IMR-90 (cell line): ENCODE measurements at regions not wholly inside any gene's neighbourhood (a gene's known extent, or its start where the extent isn't known, plus 50 kb on each side); places are given as distances from the start of the nearest gene placed in this dataset.

Experiments used
- ATAC-seq: fragments of 200-7000 bp; cut with Tn5 transposase; 2 replicates; pipeline ENCODE4 v1.9.1; 2020; ENCODE audit warnings: low read depth, mild to moderate bottlenecking, moderate library complexity
- BruUV-seq: library from RNA; stranded (reverse); fragments of 400-500 nt; replicated peaks from 2 replicates; lab custom pipeline; 2021; lab: Mats Ljungman, UMichigan
- CTCF ChIA-PET: fragments of 300-600 bp; formaldehyde crosslinking; extraction: SDS; loops from one replicate; lab custom pipeline; 2021; ENCODE audit warnings: antibody characterized with exemption; lab: Yijun Ruan, JAX
- POLR2A ChIA-PET: fragments of 300-600 bp; sonication (Branson Sonifier 250); formaldehyde crosslinking; loops from one replicate; lab custom pipeline; 2022; ENCODE audit warnings: antibody characterized with exemption; ENCODE audit not compliant: unreplicated experiment; lab: Charles Lee
- DNase-seq: peaks from one replicate; pipeline ENCODE4 v3.0.0; 2013
- H2AFZ ChIP-seq: replicated peaks from 2 replicates; pipeline ENCODE3; 2013; ENCODE audit warnings: low read length, mild to moderate bottlenecking; ENCODE audit not compliant: poor library complexity
- H2AK5ac ChIP-seq: 2 replicates; pipeline ENCODE4 v1.6.1; 2013; ENCODE audit warnings: low read depth, low read length, inconsistent platforms
- H2AK9ac ChIP-seq: replicated peaks from 2 replicates; pipeline ENCODE3; 2013; ENCODE audit warnings: mild to moderate bottlenecking, low read depth, low read length, moderate library complexity; ENCODE audit not compliant: poor library complexity
- H2BK120ac ChIP-seq: 2 replicates; pipeline ENCODE4 v1.6.1; 2013; ENCODE audit warnings: low read depth, low read length, inconsistent platforms
- H2BK15ac ChIP-seq: 3 replicates; pipeline ENCODE4 v1.6.1; 2013; ENCODE audit warnings: low read depth, low read length, inconsistent platforms
- H2BK20ac ChIP-seq: 2 replicates; pipeline ENCODE4 v1.6.1; 2013; ENCODE audit warnings: low read depth, mild to moderate bottlenecking, inconsistent platforms, low read length, moderate library complexity
- H2BK5ac ChIP-seq: 2 replicates; pipeline ENCODE4 v1.6.1; 2013; ENCODE audit warnings: mild to moderate bottlenecking, low read depth, low read length, inconsistent platforms; ENCODE audit not compliant: poor library complexity, severe bottlenecking
- H3K14ac ChIP-seq: replicated peaks from 2 replicates; pipeline ENCODE4 v1.6.1; 2013; ENCODE audit warnings: low read depth, low read length, inconsistent platforms
- H3K18ac ChIP-seq: 2 replicates; pipeline ENCODE4 v1.6.1; 2013; ENCODE audit warnings: low read depth, low read length, control low read depth
- H3K23ac ChIP-seq: 2 replicates; pipeline ENCODE4 v1.6.1; 2013; ENCODE audit warnings: low read depth, low read length, inconsistent platforms
- H3K27ac ChIP-seq: 2 replicates; pipeline ENCODE4 v1.5.1; 2013; ENCODE audit warnings: mild to moderate bottlenecking, control low read depth, low read length; ENCODE audit not compliant: insufficient read depth
- H3K27me3 ChIP-seq: 2 replicates; pipeline ENCODE4 v1.6.1; 2013; ENCODE audit warnings: low read length; ENCODE audit not compliant: control insufficient read depth, insufficient read depth
- H3K36me3 ChIP-seq: 2 replicates; pipeline ENCODE4 v1.6.1; 2013; ENCODE audit warnings: low read length, mixed read lengths; ENCODE audit not compliant: control insufficient read depth, insufficient read depth
- H3K4ac ChIP-seq: 2 replicates; pipeline ENCODE4 v1.6.1; 2013; ENCODE audit warnings: low read depth, low read length, inconsistent platforms
- H3K4me1 ChIP-seq: 2 replicates; pipeline ENCODE4 v1.6.1; 2013; ENCODE audit warnings: low read length, mixed read lengths; ENCODE audit not compliant: control insufficient read depth, insufficient read depth
- H3K4me2 ChIP-seq: 2 replicates; pipeline ENCODE4 v1.6.1; 2013; ENCODE audit warnings: low read depth, mild to moderate bottlenecking, control low read depth, low read length, moderate library complexity
- H3K4me3 ChIP-seq: 2 replicates; pipeline ENCODE4 v1.5.1; 2013; ENCODE audit warnings: low read depth, mild to moderate bottlenecking, control low read depth, low read length, moderate library complexity; ENCODE audit not compliant: insufficient read depth
- H3K56ac ChIP-seq: 2 replicates; pipeline ENCODE4 v1.6.1; 2013; ENCODE audit warnings: low read length, inconsistent platforms; ENCODE audit not compliant: insufficient read depth; ENCODE audit errors: extremely low read depth
- H3K79me1 ChIP-seq, 2 experiments: 2 replicates each; pipeline ENCODE4 v1.6.1; 2013; ENCODE audit warnings: low read length in 2 of 2, inconsistent platforms in 1 of 2, low read depth in 1 of 2
- H3K9ac ChIP-seq: 2 replicates; pipeline ENCODE4 v1.6.1; 2013; ENCODE audit warnings: low read depth, low read length, control low read depth
- H3K9me1 ChIP-seq: 2 replicates; pipeline ENCODE4 v1.6.1; 2013; ENCODE audit warnings: low read length, inconsistent platforms; ENCODE audit not compliant: insufficient read depth
- H3K9me3 ChIP-seq: 2 replicates; pipeline ENCODE4 v1.6.1; 2013; ENCODE audit warnings: low read length; ENCODE audit not compliant: control insufficient read depth, insufficient read depth
- H4K20me1 ChIP-seq: 2 replicates; pipeline ENCODE4 v1.6.1; 2013; ENCODE audit warnings: low read length, inconsistent platforms; ENCODE audit not compliant: insufficient read depth
- H4K5ac ChIP-seq: 2 replicates; pipeline ENCODE4 v1.6.1; 2013; ENCODE audit warnings: mild to moderate bottlenecking, low read depth, low read length, control low read depth
- H4K8ac ChIP-seq, 2 experiments: 2 replicates each; pipeline ENCODE4 v1.6.1; 2013; ENCODE audit warnings: low read depth in 2 of 2, low read length in 2 of 2, control low read depth in 1 of 2, inconsistent platforms in 1 of 2
- H4K91ac ChIP-seq: 2 replicates; pipeline ENCODE4 v1.6.1; 2013; ENCODE audit warnings: low read depth, low read length, inconsistent platforms; ENCODE audit not compliant: insufficient read depth
- BHLHE40 ChIP-seq: fragments of 150-350 bp; IDR thresholded peaks from 2 replicates; pipeline ENCODE4 v1.6.1; 2016; ENCODE audit warnings: mild to moderate bottlenecking, low read depth, low read length
- CEBPB ChIP-seq: IDR thresholded peaks from 2 replicates; pipeline ENCODE4 v1.6.1; 2012; ENCODE audit warnings: low read depth, low read length, improper control_type of control experiment
- CHD1 ChIP-seq: IDR thresholded peaks from 2 replicates; pipeline ENCODE4 v1.6.1; 2012; ENCODE audit warnings: low read depth, low read length, improper control_type of control experiment
- FOS ChIP-seq: fragments of 150-350 bp; IDR thresholded peaks from 2 replicates; pipeline ENCODE4 v1.6.1; 2016; ENCODE audit warnings: low read depth, low read length
- MAFK ChIP-seq: IDR thresholded peaks from 2 replicates; pipeline ENCODE4 v1.6.1; 2012; ENCODE audit warnings: low read depth, low read length, improper control_type of control experiment
- MAZ ChIP-seq: IDR thresholded peaks from 2 replicates; pipeline ENCODE4 v1.6.1; 2012; ENCODE audit warnings: low read depth, mild to moderate bottlenecking, low read length, improper control_type of control experiment, moderate library complexity, borderline replicate concordance
- MXI1 ChIP-seq: IDR thresholded peaks from 2 replicates; pipeline ENCODE4 v1.6.1; 2012; ENCODE audit warnings: low read depth, mild to moderate bottlenecking, low read length, moderate library complexity, borderline replicate concordance
- NFE2L2 ChIP-seq: fragments of 150-350 bp; IDR thresholded peaks from 2 replicates; pipeline ENCODE4 v1.6.1; 2016; ENCODE audit warnings: low read depth, mild to moderate bottlenecking, low read length
- POLR2A ChIP-seq: IDR thresholded peaks from 2 replicates; pipeline ENCODE4 v1.6.1; 2012; ENCODE audit warnings: mild to moderate bottlenecking, low read depth, low read length
- RAD21 ChIP-seq: IDR thresholded peaks from 2 replicates; pipeline ENCODE4 v1.6.1; 2012; ENCODE audit warnings: low read length, improper control_type of control experiment
- RCOR1 ChIP-seq: IDR thresholded peaks from 2 replicates; pipeline ENCODE4 v1.6.1; 2012; ENCODE audit warnings: mild to moderate bottlenecking, low read length, improper control_type of control experiment; ENCODE audit not compliant: insufficient replicate concordance
- RFX5 ChIP-seq: IDR thresholded peaks from 2 replicates; pipeline ENCODE4 v1.8.0; 2012; ENCODE audit warnings: low read depth, mild to moderate bottlenecking, low read length, moderate library complexity
- SMC3 ChIP-seq: fragments of 150-350 bp; IDR thresholded peaks from 2 replicates; pipeline ENCODE4 v1.6.1; 2016; ENCODE audit warnings: low read depth, mild to moderate bottlenecking, antibody characterized with exemption, low read length, moderate library complexity
- WGBS, 2 experiments: methylation state at CpG; one replicate each; pipeline versions ENCODE4 v1.1.5 to v1.1.7; 2013; ENCODE audit warnings: missing lambda C conversion rate in 2 of 2; ENCODE audit not compliant: insufficient read length in 1 of 2; ENCODE audit errors: extremely low coverage in 2 of 2; 5-methylcytosine and 5-hydroxymethylcytosine counted together
- dilution Hi-C: fragments of 300-500 bp; cut with HindIII; formaldehyde crosslinking; loops from one replicate; pipeline ENCODE4 v1.14.3; 2018; ENCODE audit warnings: low sequenced_read_pairs; ENCODE audit not compliant: unreplicated experiment
- in situ Hi-C: fragments of 300-500 bp; cut with MboI; formaldehyde crosslinking; loops from 3 replicates; pipeline ENCODE4 v1.14.3; 2019; ENCODE audit warnings: low sequenced_read_pairs, inconsistent platforms, mixed read lengths
- intact Hi-C: fragments of 100-400 bp; cut with micrococcal nuclease; formaldehyde crosslinking; loops from 2 replicates; pipeline ENCODE4 v1.10.0; 2022
- TF ChIP-seq, protein P1 (sequence below): fragments of 150-350 bp; IDR thresholded peaks from 2 replicates; pipeline ENCODE4 v1.6.1; 2017; ENCODE audit warnings: mild to moderate bottlenecking, antibody characterized with exemption, low read length, low read depth
- TF ChIP-seq, protein P2 (sequence below): fragments of 150-350 bp; IDR thresholded peaks from 2 replicates; pipeline ENCODE4 v1.6.1; 2016; ENCODE audit warnings: low read depth, mild to moderate bottlenecking, low read length, moderate library complexity, borderline replicate concordance
- TF ChIP-seq, protein P3 (sequence below): conservative IDR thresholded peaks from 2 replicates; pipeline ENCODE4 v1.5.1; 2012; ENCODE audit warnings: mild to moderate bottlenecking, low read depth, low read length, improper control_type of control experiment

DNA sequence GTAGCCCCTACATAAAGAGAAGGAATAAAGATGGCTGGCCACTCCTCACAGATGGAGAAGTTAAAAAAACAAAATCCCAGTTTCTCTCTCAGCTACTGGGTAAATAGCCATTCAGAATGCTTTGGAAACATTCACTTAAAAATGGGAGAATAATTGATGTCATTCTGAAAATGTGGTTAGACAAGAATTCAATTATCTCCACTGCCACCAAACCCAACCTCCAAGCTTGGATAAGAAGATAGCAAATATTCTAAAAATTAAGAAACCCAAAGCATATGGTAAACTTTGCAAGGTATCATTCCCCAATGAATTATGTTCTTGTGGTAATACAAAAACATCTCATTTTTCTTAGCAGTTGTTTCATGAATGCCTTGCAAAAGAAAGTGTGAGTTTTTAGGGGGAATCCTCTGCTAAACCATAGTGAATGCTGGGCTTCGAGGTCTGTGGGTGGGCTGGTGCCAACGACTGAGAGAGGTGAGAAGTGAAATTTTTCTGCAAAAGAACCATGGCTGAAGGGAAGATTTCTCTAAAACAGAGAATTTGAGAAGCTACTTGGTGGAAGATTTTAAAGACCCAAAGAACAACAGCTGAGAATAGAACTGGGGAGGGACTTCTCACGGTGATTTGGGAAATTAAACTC, 497.9 kb upstream of the JARID2 start:
- in situ Hi-C loops (no loop called here), dilution Hi-C loops (no loop called here), intact Hi-C loops (loop anchor here (5.0 kb wide), 1 partner anchor 94 kb away; no protein-coding TSS in a partner anchor)
- H4K20me1 ChIP-seq: no peaks in the 10 kb centered on the region
- no peaks in the 10 kb centered on the region for H3K79me1 ChIP-seq
- H3K4ac ChIP-seq: no peak overlapping the region
- no peak overlapping the region for H4K8ac ChIP-seq
- no peak overlapping the region for H2AK9ac ChIP-seq
- H3K56ac ChIP-seq: no peak overlapping the region
- TF ChIP-seq BHLHE40 (no peak), MXI1 (no peak), SMC3 (no peak), NFE2L2 (no peak), POLR2A (no peak), RAD21 (no peak), MAZ (no peak), CEBPB (no peak), RCOR1 (no peak), MAFK (no peak), FOS (no peak), RFX5 (no peak), CHD1 (no peak)
- TF ChIP-seq, protein P1, sequence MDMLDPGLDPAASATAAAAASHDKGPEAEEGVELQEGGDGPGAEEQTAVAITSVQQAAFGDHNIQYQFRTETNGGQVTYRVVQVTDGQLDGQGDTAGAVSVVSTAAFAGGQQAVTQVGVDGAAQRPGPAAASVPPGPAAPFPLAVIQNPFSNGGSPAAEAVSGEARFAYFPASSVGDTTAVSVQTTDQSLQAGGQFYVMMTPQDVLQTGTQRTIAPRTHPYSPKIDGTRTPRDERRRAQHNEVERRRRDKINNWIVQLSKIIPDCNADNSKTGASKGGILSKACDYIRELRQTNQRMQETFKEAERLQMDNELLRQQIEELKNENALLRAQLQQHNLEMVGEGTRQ: no peak
- TF ChIP-seq, protein P2, sequence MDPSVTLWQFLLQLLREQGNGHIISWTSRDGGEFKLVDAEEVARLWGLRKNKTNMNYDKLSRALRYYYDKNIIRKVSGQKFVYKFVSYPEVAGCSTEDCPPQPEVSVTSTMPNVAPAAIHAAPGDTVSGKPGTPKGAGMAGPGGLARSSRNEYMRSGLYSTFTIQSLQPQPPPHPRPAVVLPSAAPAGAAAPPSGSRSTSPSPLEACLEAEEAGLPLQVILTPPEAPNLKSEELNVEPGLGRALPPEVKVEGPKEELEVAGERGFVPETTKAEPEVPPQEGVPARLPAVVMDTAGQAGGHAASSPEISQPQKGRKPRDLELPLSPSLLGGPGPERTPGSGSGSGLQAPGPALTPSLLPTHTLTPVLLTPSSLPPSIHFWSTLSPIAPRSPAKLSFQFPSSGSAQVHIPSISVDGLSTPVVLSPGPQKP: no peak
- TF ChIP-seq, protein P3, sequence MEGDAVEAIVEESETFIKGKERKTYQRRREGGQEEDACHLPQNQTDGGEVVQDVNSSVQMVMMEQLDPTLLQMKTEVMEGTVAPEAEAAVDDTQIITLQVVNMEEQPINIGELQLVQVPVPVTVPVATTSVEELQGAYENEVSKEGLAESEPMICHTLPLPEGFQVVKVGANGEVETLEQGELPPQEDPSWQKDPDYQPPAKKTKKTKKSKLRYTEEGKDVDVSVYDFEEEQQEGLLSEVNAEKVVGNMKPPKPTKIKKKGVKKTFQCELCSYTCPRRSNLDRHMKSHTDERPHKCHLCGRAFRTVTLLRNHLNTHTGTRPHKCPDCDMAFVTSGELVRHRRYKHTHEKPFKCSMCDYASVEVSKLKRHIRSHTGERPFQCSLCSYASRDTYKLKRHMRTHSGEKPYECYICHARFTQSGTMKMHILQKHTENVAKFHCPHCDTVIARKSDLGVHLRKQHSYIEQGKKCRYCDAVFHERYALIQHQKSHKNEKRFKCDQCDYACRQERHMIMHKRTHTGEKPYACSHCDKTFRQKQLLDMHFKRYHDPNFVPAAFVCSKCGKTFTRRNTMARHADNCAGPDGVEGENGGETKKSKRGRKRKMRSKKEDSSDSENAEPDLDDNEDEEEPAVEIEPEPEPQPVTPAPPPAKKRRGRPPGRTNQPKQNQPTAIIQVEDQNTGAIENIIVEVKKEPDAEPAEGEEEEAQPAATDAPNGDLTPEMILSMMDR: no peak
- H3K23ac ChIP-seq: no peak overlapping the region
- no peaks in the 10 kb centered on the region for H3K36me3 ChIP-seq
- peaks cover 7% of the 10 kb centered on the region for H3K4me1 ChIP-seq
- DNase-seq (peak; percentile 57), ATAC-seq (no peak)
- H3K27ac ChIP-seq: no peak overlapping the region
- 0 out of 2 replicates have a peak overlapping the region, but pooled peaks have one; percentile 10 for H4K91ac ChIP-seq
- POLR2A ChIA-PET: no interaction called here
- no peaks in the 10 kb centered on the region for H3K9me3 ChIP-seq
- no peak overlapping the region for H2AFZ ChIP-seq
- BruUV-seq: no TSS peak
- no peak overlapping the region for H2AK5ac ChIP-seq
- H2BK5ac ChIP-seq: no peak overlapping the region
- H3K14ac ChIP-seq: no peak overlapping the region; the same call in 1 of the 2 replicates
- 60% methylated on average over 2 of the region's 3 CpGs; no CpG with 5 or more reads in 1 of the 2 experiments for WGBS, 2 experiments
- no peak overlapping the region for H4K5ac ChIP-seq
- H2BK15ac ChIP-seq: 0 out of 3 replicates have a peak overlapping the region, but pooled peaks have one; percentile 46
- CTCF ChIA-PET: no interaction called here
- H3K9ac ChIP-seq: no peak overlapping the region
- peak overlapping the region; percentile 17; the same call in 1 of the 2 replicates for H2BK20ac ChIP-seq
- H3K27me3 ChIP-seq: no peaks in the 10 kb centered on the region
- peaks cover 5% of the 10 kb centered on the region for H3K9me1 ChIP-seq
- H3K4me3 ChIP-seq: no peak overlapping the region
- H2BK120ac ChIP-seq: peak overlapping the region; percentile 76; the same call in 1 of the 2 replicates
- H3K18ac ChIP-seq: no peak overlapping the region
- no peak overlapping the region for H3K4me2 ChIP-seq
